GF-D8 (cell line): ENCODE measurements at regions not wholly inside any gene's neighbourhood (a gene's known extent, or its start where the extent isn't known, plus 50 kb on each side); places are given as distances from the start of the nearest gene placed in this dataset.

ENCODE experiments used
- DNase-seq: peaks from one replicate; lab custom pipeline; 2025; lab: John Stamatoyannopoulos, UW

GRCh38 chr21:31500071-31500470, 156.0 kb upstream of the TIAM1 start:
- no peak for DNase-seq

DNA sequence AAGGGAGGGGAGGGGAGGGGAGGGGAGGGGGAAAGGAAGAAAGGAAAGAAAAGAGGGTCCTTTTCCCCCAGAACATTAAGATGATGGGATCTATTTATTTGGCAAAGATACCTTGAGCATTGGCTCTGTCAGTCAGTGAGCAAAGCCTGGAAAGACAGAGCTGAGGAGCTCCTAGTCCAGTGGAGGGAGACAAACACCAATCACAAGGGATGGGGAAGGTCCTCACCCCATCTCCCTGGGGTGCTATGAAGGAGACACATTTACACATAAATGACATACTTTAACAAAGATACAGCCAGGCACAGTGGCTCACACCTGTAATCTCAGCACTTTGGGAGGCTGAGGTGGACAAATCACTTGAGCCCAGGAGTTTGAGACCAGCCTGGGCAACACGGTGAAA, 154.9 kb upstream of the TIAM1 start:
- DNase-seq, result no peak

- DNase-seq, result no peak
These were observed 153.9 kb upstream of the TIAM1 start for GRCh38 chr21:31497914-31498313.

- DNase-seq, result no peak
These were observed 149.4 kb upstream of the TIAM1 start for GRCh38 chr21:31493350-31493880.

GRCh38 chr21:31491617-31492016, 147.6 kb upstream of the TIAM1 start:
- DNase-seq, result no peak

DNA sequence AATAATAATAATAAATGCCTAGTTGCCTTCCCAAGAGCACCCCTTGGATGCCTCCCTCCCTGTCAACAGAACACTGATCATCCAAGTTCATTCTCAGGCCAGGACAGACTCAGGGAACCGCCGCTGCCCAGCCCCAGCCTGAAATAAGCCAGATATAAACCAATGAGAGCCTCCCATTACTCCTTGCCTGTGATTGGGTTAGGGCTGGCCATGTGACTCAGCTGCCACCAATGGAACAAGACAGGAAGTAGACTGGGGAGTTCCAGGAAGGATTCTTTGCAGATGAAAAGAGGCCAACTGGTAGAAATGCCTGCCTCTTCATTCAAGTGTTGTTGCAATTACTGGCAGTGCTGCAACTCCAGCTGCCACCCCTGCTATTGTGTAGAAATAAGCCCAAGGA, 146.4 kb upstream of the TIAM1 start:
- no peak for DNase-seq

GRCh38 chr21:31489726-31490125, 145.7 kb upstream of the TIAM1 start:
- no peak for DNase-seq

DNA sequence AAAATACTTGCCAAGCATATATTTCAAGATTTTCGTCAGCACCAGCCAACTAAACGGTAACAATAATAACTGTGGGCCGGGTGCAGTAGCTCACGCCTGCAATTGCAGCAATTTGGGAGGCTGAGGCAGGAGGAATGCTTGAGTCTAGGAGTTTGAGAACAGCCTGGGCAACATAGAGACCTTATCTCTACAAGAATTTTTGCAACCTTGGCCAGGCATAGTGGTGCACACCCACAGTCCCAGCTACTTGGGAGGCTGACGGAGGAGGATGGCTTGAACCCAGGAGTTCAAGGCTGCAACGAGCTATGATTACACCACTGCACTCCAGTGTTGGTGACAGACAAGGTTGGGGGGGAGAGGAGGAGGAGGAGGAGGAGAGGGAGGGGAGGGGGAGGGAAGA, 145.0 kb upstream of the TIAM1 start:
- DNase-seq, result no peak

- DNase-seq, result no peak
These were observed 140.2 kb upstream of the TIAM1 start for GRCh38 chr21:31484219-31484618.

- DNase-seq, result no peak
These were observed 139.1 kb upstream of the TIAM1 start for GRCh38 chr21:31483146-31483545.

- DNase-seq, result no peak
These were observed 138.4 kb upstream of the TIAM1 start for GRCh38 chr21:31482460-31482859.

DNA sequence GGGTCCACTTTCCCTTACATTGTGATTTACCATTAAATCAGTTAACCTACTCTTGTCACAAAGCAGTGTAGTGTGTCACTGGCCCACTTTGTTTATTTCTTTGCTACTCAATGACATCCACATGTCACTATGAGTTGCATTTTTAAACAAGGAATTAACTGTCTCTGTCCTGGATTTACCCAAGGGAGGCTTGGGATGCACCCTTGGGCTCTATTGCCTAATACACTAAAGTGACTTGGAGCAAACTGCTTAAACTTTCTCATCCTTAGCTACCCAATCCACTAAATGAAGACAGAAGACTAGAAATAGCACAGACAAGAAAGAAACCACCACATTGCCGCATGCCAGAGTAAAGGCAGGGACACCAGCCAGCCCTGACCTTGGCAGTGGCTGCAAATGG, 136.2 kb upstream of the TIAM1 start:
- DNase-seq, result no peak

- no peak for DNase-seq
These were observed 135.7 kb upstream of the TIAM1 start for GRCh38 chr21:31479714-31480113.

DNA sequence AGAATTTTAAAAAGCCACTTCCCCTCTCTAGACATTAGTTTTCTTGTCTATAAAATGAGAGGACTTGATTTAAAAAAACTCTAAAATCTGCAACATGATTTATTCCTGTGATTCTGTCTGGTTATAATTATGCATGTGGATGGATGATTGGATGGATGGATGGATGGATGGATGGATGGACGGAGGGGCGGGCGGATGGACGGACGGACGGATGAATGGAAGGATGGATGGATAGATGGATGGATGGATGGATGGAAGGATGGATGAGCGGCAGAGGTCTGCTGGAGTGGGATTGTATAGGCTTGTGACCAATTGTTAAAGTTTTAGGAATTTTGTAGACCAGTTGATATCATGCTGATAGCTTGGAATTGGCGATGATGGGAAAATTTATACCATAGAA, 135.2 kb upstream of the TIAM1 start:
- DNase-seq, result no peak

- no peak for DNase-seq
These were observed 132.4 kb upstream of the TIAM1 start for GRCh38 chr21:31476263-31477022.

- DNase-seq, result no peak
These were observed 131.2 kb upstream of the TIAM1 start for GRCh38 chr21:31475223-31475622.

DNA sequence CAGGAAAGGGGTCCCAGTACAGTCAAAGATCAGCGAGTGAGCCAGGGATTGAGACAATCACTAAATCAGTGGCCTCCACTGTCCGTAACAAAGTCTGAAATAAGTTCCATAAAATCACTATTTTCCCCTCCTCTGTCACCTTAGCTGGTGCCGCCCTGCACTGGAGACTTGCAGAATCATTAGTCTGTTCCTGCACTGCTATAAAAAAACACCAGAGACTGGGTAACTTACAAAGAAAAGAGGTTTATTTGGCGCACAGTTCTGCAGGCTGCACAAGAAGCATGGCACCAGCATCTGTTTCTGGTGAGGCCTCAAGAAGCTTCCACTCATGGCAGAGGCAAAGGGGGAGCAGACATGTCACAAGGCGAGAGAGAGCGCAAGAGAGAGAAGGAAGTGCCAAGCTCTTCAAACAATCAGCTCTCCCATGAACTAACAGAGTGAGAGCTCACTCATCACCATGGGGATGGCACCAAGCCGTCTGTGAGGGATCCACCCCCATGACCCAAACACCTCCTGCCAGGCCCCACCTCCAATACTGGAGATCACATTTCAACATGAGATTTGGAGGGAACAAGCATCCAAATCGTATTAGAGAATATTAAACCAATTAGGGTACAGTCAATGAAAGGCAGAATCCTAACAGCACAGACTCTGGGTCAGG, 129.8 kb upstream of the TIAM1 start:
- no peak for DNase-seq

DNA sequence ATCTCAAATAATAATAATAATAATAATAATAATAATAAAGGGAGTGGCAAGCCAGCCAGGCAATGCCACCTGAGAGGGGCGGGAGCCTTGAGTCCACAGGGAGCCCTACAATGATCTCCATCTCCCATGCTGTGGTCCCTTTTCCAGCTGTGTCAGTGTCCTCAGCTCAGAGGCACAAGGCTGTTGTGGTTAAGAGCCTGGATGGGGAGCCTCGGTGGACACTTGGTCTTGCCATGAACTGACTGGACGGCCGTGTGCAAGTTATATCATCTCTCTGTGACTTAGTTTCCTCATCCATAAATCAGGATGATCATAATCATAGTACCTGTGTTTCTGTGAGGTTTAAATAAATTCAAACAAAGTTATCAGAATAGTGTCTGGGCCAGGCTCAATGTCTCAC, 127.8 kb upstream of the TIAM1 start:
- DNase-seq, result no peak

- no peak for DNase-seq
These were observed 127.0 kb upstream of the TIAM1 start for GRCh38 chr21:31470896-31471694.

DNA sequence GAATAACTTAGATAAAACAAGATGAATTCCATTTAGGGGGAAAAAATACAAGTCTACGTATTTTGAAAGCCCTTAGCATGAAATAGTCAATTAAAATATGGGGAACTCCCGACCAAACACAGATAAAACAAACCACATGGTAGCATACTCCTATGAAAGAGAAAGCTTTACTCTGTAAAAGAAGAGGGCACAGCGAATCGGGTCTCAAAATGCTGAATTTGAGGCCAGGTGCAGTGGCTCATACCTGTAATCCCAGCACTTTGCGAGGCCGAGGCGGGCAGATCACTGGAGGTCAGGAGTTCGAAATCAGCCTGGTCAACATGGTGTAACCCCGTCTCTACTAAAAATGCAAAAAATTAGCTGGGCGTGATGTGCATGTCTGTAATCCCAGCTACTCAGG, 116.9 kb upstream of the TIAM1 start:
- DNase-seq, result no peak

DNA sequence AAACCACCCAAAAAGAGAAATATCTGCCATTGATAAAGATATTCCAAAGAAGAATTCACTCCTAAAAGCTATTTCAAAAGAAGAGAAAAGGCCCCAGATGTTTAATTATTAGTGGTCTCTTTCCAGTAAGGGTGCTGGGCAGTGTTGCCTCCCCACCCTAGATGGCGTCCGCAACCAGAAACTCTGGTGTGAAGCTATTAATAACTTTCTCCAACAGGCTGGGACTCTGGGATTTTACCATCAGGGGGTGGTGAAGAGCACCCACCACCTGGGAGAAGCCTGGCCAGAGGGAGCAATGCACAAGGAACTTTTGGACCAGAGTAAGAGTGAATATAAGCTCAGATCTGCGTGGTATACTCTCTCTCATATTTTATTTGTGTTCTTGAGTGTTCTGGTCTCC, 115.4 kb upstream of the TIAM1 start:
- DNase-seq, result no peak

GRCh38 chr21:31457675-31458074, 113.6 kb upstream of the TIAM1 start:
- DNase-seq, result no peak

DNA sequence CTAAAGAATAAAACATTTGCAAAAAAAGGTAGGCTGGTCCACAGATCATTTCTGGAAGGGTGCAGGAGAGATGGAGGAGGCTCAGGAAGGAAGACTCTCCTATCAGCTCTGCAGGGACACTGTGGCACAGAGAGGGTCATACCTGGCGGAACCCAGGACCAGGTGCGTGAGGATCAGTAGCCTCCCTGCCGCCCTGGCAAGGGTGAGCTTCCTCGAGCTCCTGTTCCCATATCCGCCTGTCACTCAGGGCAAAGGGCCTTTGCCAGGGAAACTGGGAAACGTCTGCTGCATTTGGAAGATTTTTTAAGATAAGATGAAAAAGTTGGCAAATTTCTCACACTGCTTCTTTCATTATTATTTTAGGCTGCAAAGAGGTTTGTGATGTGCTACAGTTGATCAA, 112.1 kb upstream of the TIAM1 start:
- DNase-seq, result no peak
